Ishikawa (cell line): ENCODE measurements at regions not wholly inside any gene's neighbourhood (a gene's known extent, or its start where the extent isn't known, plus 50 kb on each side); places are given as distances from the start of the nearest gene placed in this dataset.

Experiments used
- CEBPB ChIP-seq: IDR thresholded peaks from 2 replicates; pipeline ENCODE4 v1.6.1; 2012
- CREB1 ChIP-seq: IDR thresholded peaks from 2 replicates; pipeline ENCODE4 v1.6.1; 2012; ENCODE audit warnings: low read depth
- EGR1 ChIP-seq: IDR thresholded peaks from 2 replicates; pipeline ENCODE4 v1.6.1; 2012
- EP300 ChIP-seq: IDR thresholded peaks from 2 replicates; pipeline ENCODE4 v1.6.1; 2012; ENCODE audit warnings: borderline replicate concordance
- FOXM1 ChIP-seq: IDR thresholded peaks from 2 replicates; pipeline ENCODE4 v1.6.1; 2012; ENCODE audit warnings: low read depth, borderline replicate concordance
- MAX ChIP-seq: IDR thresholded peaks from 2 replicates; pipeline ENCODE4 v1.6.1; 2012
- NFIC ChIP-seq: IDR thresholded peaks from 2 replicates; pipeline ENCODE4 v1.6.1; 2012
- RAD21 ChIP-seq: IDR thresholded peaks from 2 replicates; pipeline ENCODE4 v1.6.1; 2012; ENCODE audit warnings: low read depth
- REST ChIP-seq: IDR thresholded peaks from 2 replicates; pipeline ENCODE4 v1.6.1; 2012; ENCODE audit warnings: low read depth, mild to moderate bottlenecking
- TAF1 ChIP-seq: IDR thresholded peaks from 2 replicates; pipeline ENCODE4 v1.6.1; 2012; ENCODE audit warnings: low read depth, mild to moderate bottlenecking
- TCF12 ChIP-seq: IDR thresholded peaks from 2 replicates; pipeline ENCODE4 v1.6.1; 2012; ENCODE audit warnings: low read depth
- TEAD4 ChIP-seq: IDR thresholded peaks from 2 replicates; pipeline ENCODE4 v1.6.1; 2012
- USF1 ChIP-seq: IDR thresholded peaks from 2 replicates; pipeline ENCODE4 v1.6.1; 2012
- YY1 ChIP-seq: IDR thresholded peaks from 2 replicates; pipeline ENCODE4 v1.6.1; 2012; ENCODE audit warnings: low read depth
- ZBTB7A ChIP-seq: IDR thresholded peaks from 2 replicates; pipeline ENCODE4 v1.6.1; 2012; ENCODE audit warnings: low read depth

GRCh38 chr15:39434751-39435238 is 146.1 kb upstream of the THBS1 start:
- no peak for TF ChIP-seq NFIC
- TF ChIP-seq EGR1: no peak
- no peak for TF ChIP-seq TAF1

GRCh38 chr15:39435244-39435643 is 145.6 kb upstream of the THBS1 start:
- TF ChIP-seq REST (no peak), CREB1 (no peak), YY1 (no peak), TAF1 (no peak), FOXM1 (no peak), MAX (no peak), TCF12 (no peak), EGR1 (no peak), ZBTB7A (no peak), EP300 (no peak), USF1 (no peak), RAD21 (no peak), TEAD4 (no peak), NFIC (no peak), CEBPB (no peak)

- TF ChIP-seq TEAD4: no peak
- TF ChIP-seq CREB1: no peak
- no peak for TF ChIP-seq ZBTB7A
- TF ChIP-seq REST: no peak
- TF ChIP-seq YY1: no peak
Measured at GRCh38 chr15:39438260-39438659, 142.6 kb upstream of the THBS1 start.

- TF ChIP-seq RAD21 (peak; percentile 42), CREB1 (no peak)
Measured at GRCh38 chr15:39438799-39439592, 141.9 kb upstream of the THBS1 start.

GRCh38 chr15:39442898-39443297 is 138.0 kb upstream of the THBS1 start:
- no peak for TF ChIP-seq USF1
- no peak for TF ChIP-seq TCF12
- TF ChIP-seq CEBPB: no peak
- no peak for TF ChIP-seq CREB1
- TF ChIP-seq EP300: no peak
- TF ChIP-seq EGR1: no peak
- TF ChIP-seq MAX: no peak
- TF ChIP-seq TAF1: no peak
- TF ChIP-seq NFIC: no peak
- no peak for TF ChIP-seq RAD21
- TF ChIP-seq YY1: no peak
- no peak for TF ChIP-seq REST
- no peak for TF ChIP-seq FOXM1
- TF ChIP-seq ZBTB7A: no peak
- TF ChIP-seq TEAD4: no peak
